GM21367 (cell line): ENCODE measurements at regions not wholly inside any gene's neighbourhood (a gene's known extent, or its start where the extent isn't known, plus 50 kb on each side); places are given as distances from the start of the nearest gene placed in this dataset.

Experiments
- ATAC-seq: cut with Tn5 transposase; IDR thresholded peaks from one replicate; pipeline ENCODE4 v1.9.1; 2021; ENCODE audit not compliant: unreplicated experiment

DNA sequence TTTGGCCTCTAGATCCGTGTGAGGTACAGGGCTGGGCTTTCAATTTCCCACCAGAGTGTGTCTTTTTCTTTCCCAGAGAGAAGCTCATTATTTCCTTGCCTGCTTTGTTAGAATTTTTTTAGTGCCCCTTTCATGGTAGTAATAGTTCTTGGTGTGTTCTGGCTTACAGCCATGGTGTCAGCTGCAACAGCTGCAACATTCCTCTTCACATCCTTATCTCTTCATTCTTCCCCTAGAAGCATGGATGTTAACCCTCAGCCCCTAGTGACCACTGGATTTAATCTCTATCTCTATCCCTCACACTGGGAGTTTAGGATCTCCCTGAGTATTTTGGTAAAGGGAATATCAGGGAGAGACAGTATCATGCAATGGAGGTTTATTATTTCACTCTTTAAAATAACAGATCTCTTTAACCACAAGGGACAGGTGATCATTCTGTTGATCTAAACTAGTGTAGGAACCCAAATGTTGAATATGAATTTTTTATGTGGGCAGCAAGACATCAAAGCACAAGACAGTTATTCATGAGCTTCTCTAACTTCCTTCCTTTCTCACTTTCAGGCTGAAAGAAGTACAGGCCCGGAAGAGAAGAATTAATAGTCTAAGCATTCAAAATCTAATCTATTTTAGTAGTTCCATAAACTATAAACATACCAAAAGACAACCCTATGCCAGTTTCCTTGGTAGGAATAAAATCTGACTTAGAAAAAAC lies 160.2 kb downstream of the FAM170A start:
- ATAC-seq = no peak

DNA sequence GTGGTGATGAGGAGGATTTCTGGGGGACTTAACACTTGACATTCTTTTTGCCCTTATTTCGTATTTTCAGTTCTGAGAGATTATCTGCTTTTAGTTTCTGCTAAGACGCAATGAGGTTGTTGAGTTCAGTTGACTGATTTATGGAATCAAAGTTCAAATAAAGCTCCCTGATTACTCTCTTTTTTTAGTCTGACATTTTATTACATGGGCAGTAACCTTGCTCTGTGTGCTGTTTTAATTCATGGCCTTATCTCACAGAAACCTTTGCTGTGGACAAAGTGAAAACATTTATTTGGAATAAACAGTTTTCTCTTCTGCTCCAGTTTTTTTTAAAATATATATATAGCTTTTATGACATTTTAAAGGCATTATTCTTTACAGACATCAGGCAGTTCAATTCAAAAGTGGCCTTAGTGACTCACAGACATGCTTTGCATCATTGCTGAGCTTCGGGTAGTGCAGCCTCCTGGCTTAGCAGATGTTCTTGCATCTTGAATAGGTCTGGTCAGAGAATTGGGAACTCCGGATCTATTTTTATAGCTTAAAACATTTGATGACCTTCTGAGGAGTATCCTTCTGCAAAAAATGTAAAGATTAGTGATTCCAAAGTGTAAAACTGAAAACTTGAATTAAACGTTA lies 162.9 kb downstream of the FAM170A start:
- ATAC-seq = no peak

DNA sequence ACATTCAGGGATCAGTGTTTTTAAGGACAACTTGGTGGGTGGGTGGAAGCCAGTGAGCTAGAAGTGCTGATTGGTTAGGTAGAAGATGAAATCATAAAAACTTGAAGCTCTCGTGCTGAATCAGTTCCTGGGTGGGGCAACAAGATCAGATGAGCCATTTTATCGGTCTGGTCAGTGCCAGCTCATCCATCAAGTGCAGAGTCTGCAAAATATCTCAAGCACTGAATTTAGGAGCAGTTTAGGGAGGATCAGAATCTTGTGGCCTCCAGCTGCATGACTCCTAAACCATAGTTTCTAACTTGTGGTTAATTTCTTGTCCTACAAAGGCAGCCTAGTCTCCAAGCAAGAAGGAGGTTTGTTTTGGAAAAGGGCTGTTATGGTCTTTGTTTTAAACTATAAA lies 166.4 kb downstream of the FAM170A start:
- no peak for ATAC-seq

DNA sequence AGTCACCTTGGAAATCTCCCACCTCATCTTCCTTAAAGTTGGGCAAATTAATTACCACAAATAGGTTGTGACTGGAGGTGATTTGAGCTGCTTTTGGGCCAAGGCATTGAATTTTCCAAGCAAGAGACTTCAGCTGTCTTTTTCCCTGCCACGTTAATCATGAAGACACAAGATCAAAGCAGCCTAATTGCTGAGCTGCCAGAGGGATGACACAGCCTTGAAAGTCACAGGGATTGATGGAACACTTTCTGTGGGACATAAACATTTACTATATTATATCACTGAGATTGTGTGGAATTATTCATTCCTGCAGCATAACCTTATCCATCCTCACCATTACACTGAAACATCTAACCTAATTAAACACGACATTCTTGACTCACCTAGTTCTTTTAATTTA lies 172.2 kb downstream of the FAM170A start:
- no peak for ATAC-seq

DNA sequence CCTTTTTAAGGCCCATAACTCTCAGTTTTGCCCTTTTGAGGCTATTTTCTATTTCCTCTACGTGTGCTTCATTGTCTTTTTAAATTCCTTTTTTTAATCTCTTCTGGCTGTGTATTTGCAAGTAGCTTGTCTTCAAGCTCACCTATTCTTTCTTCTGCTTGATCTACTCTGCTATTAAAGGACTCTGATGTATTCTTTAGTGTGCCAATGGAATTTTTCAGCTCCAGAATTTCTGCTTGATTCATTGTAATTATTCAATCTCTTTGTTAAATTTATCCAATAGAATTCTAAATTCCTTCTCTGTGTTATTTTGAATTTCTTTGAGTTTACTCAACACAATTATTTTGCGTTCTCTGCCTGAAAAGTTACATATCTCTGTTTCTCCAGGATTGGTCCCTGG lies 178.7 kb downstream of the FAM170A start:
- ATAC-seq = no peak

DNA sequence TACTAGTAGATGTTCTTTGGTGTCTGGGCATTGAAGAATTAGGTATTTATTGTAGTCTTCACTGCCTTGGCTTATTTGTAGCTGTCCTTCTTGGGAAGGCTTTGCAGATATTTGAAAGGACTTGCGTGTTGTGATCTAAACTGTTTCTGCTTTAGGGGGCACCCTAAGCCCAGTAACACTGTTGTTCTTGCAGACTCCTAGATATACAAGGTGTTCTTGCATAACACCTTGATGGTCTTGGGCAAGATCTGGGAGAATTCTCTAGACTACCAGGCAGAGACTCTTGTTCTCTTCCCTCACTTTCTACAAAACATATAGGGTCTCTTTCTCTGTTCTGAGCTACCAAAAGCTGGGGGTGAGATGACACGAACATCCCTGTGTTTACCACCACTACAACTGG lies 179.1 kb downstream of the FAM170A start:
- no peak for ATAC-seq

DNA sequence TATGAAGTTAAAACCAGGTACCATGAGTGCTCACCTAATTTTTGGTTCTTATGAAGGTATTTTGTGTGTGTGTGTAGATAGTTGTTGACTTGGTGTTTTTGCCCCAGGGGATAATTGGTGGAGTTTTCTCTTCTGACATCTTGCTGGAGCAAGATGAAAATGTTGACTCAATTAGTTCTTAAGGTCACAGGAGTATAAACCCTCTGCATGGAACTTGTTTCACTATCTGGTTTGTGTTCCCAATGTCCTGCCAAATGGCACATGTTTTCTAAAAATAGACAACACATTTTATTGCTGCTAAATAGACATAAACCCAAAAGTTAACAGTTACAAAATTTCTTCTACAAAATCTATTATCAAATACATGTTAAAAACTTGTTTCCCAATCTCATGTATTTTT lies 180.9 kb downstream of the FAM170A start:
- no peak for ATAC-seq

DNA sequence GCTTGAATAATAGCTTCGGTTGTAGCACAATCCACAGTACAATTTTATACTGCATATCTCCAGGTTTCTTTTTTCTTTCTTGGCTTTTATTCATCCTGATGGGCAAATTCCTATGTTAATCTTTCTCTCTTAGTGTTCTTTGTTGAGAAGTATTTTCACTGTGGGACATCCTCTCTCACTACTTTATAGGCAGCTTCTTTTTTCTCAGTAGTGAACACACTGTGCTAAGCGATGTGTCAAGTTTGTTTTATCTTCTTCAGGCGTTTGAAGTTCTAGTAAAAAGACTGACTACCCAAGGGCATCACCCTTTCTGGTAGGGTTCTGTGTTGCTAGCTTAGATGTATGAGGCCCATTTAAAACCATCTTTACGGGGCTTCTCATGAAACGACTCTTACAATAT lies 182.1 kb downstream of the FAM170A start:
- ATAC-seq = no peak

DNA sequence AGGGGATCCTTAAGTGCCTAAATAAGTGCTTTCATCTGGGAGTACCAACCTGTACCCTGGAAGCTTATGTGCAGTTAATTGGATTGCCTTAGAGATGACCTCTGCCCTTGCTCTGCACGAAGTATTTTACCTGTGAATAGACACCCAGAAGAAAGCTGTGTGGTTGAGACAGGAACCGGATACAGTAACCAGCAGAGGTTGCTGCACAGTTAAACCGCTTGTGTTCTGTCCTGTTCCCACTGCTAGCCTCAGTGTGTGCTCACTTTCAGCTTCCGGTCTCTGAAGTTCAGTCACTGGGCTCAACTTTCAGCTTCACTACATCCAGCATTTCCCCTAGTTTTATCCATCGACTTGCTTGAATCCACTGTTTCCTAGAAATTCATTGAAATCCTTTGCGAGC lies 185.3 kb downstream of the FAM170A start:
- no peak for ATAC-seq

DNA sequence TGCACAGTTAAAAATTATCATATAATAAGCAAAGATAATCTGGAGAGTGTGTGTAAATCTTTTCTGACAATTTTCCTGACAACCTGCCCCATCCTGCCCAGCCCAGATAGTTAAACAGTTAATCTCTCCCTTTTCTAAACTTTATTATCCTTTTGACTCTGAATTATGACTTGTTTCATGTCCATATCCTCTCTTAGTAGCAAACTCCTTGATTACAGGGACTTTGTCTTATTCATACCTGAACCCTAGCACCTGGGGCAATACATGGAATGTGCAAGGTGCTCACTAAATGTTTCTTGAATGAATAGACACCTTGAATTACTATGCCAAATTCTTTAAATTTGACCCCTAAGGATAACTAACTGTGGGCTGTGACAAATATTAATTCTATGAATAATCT lies 186.7 kb downstream of the FAM170A start:
- ATAC-seq = no peak

DNA sequence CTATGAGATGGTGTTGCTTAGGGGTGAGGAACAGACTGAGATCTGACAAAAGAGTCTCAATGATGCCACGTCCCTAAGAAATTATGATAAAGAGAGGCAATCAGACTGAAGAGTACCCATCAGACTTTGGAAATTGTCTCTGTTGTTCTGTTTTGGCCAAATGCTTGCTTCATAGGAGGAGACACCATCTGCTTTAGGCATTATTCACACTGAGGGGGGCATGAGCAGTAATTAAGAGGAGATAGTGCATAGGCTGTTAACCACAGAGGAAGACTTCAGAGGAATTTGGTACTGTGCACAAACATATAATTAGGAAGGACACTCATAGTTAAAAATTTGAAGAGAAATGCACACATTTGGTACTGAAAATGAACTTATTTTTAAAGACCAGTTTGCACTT lies 190.7 kb downstream of the FAM170A start:
- no peak for ATAC-seq

DNA sequence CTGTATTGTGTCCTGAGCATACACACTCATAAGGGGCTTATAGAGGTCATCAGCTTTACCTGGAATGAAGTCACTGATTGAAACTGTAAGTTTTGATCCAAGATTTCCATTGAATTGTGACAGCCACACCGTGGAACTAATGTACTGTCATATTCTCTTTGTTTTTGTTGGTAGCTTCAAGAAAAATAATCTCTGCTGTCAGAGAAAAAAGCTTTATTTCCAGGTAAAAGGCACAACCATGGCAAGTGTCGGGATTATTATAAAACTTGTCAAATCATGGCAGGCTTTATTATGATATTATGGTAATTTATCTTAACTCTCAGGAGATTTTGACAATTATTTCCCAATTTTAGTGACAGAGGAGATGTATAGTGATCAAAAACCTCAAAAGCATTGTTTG lies 191.2 kb downstream of the FAM170A start:
- ATAC-seq = no peak

DNA sequence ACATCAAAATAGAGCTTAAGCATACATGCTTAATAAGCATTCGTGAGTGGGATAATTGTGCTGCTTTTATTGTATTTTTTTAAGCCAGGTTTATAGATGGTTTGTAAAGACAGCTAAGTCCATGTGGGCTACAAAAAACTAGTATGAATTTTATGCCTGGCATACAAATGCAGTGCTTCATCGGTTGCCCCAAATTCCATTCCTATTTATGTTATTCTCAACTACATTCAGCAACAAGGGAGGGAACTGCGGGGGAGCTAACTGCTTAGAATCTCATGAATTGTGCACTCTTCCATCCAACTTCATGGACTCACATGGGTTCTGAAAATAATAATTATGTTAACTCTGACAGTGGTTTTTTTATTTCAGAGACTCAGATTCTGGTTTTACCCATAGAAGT lies 199.2 kb downstream of the FAM170A start:
- ATAC-seq = no peak

DNA sequence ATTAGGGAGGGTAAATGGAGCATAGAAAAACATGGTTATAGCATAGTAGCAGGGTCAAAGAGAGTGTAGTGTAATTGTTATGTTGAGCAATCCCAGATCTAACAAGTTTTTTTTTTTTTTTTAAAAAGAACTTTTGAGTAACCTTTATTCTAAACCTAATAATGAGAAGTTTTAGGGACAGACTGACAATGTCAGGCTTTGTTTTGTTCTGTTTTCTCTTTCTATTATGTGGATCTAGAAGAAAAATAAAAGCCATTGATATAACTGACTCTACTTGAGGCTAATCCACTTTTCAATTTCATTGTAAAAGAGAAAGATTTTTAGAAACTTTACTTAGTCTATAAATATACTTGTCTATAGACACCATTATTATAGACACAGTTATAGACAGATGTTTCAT lies 200.0 kb downstream of the FAM170A start:
- no peak for ATAC-seq

DNA sequence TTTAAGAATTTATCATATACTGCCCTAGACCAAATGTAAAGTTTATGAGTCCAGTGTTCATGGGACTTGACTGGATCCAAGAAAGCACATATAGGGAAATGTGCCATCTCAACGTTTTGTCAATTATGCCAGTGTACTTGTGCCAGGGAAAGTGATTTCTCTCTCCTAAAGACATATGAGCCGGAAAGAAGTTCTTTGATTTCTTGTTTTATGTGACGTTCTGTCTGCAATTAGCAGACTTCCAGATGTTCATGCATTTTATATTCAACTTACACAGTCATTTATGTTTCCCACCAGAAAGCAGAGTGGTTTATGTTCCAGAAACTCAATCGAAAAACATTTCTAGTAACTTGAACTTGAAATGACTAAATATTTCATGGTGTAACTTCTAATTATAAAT lies 203.8 kb downstream of the FAM170A start:
- no peak for ATAC-seq

DNA sequence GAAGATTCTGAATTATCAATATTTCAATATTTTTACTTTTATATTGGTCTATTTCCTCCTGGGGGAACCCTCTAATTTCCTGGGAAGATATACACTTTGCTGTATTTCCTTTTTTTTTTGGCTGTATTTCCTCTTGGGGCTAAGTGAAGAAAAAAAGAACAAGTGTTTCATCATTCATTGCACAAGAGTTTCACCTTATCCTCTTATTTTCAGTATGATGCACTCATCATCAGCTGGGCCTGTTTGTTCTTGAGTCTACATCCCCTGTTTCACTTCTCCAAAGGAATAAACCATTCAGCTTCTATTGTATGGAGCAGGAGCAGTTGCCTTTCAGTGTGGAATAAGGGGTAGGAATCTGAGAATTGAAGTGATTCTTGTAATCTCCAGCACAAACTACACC lies 210.8 kb downstream of the FAM170A start:
- ATAC-seq = no peak

DNA sequence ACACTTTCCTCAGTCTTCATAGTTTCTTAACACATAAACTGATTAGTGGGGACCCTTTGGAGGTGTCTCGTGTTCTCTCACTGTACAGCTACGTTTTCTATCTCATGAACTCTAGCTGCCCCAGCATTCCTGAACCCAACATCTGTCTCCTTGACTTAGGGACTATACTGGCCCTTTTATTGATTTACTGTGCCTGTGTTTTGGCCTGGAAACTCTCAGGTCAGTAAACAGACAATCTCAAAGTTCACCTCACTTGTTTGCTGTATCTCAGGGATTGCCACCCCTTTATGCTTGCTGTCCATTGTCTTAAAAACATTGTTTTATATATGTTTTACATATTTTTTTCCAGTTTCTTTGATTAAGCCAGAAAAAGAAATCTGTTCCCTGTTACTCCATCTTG lies 222.8 kb downstream of the FAM170A start:
- ATAC-seq = no peak

DNA sequence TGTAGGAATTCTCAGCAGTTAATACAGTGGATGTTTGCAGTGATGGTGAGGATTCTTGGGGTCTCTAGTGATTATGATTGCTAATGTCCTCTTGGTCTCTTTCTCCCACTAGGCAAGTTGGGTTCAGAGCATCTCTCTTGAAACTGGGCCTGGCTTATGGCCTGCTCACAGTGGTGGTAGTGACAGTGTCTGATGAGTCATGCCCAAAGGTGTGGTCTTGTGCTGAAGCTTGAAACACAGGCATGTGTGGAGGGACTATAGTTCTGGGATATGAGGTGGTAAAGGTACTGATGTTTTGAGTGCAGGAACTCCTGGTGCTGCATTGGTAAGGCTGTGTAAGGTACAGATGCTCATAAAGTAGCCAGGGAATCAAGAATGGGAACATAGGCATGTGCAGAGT lies 231.1 kb downstream of the FAM170A start:
- ATAC-seq = no peak

DNA sequence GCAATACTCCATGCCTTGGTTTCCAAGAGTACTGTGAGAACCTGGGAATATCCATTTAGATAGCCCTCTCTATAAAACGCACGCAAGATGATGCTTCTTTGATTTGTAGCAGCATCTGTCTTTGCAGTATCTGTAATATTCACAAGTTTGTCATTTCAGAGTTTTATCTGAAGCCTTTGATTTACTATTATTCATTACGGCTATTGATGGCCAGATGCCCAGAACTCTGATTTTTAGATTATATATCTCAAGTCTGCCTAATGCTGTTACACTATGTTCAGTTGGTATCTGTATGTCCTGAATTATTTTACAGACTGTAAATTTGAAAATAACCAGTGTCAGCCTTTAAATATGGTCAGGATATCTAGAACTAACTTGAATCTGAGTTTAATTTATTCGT lies 233.3 kb downstream of the FAM170A start:
- ATAC-seq = no peak

DNA sequence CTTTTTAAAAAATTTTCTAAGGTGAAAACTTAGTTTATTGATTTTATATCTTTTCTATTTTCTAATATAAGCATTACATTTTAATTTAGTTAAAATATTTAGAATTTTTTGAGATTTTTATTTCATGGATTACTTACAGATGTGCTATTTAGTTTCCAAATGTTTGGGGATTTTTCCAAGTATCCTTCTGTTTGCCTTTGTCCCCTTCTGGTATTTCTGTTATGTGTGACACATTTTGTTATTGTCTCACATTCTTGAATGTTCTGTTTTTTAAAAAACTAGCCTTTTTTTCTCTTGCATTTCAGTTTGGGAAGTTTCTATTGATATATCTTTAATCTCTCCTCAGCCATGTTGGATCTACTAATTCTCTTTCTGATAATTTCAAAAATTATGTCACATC lies 234.9 kb downstream of the FAM170A start:
- ATAC-seq = no peak

DNA sequence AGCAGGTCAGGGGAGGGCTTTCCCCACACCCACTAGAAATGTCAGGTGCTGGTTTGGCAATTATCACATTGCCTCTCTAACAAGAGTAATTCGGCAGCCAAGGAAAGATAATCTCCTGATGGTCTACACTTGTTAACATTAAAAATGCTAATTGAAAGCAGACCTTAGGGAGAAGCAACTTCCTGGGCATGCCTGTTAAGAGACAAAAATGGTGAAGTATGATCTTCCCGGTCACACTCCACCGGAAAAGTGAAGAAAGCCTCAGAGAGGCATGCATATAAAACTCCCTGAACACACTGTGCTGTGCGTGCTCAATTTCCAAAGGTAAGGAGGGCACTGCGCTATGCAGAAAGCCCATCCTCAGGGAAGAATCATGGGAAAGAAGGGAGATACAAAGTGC lies 244.3 kb downstream of the FAM170A start:
- ATAC-seq = no peak

DNA sequence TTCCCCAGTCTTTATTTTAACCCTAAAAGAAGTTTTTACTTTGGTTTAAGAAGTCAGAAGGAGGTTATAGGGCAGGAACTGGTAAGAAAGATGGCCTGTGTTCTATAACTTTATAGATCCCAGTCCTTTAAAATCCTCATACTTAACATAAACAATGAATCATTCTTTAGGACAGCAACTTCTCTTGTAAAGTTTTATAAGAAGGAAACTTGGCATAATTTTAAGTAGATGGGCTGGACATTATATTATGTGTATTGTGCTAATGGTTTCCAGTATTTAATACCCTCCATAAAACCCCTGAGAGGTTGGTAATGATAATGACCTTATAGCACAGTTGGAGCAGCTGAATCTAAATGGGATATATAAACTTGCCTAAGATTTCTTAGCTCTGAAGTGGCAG lies 247.2 kb downstream of the FAM170A start:
- no peak for ATAC-seq

DNA sequence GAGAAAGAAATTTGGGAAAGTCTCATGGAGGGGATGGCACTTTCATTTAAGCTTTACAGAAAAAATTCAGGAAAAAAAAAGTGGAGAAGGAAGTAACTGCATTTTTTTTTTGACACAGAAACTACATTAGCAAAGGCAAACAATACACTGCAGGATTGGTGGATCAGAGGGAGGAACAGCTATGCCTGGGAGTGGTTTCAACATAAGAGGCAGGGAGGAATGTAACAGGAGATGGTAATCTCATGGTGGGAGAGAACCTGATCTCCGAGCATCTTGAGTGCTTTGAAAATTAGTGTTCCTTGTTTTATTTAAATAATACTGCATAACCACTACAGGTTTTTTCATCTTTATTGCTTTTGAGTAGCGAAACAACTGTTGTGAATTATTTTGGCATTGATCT lies 249.4 kb downstream of the FAM170A start:
- no peak for ATAC-seq
